ENCODE measurements at regions not wholly inside any gene's neighbourhood (a gene's known extent, or its start where the extent isn't known, plus 50 kb on each side); places are given as distances from the start of the nearest gene placed in this dataset.

- Histone ChIP-seq H3K27ac (ENCODE audit: low read depth, low read length) (no peak overlapping the region), H3K79me2 (ENCODE audit: control insufficient read depth in 1 of 2, insufficient read depth in 2 of 2, low read length in 2 of 2) (no peaks in the 10 kb centered on the region), H3K4me2 (ENCODE audit: insufficient read depth in 1 of 2, low read depth in 2 of 2, low read length in 2 of 2) (no peak overlapping the region), H3K4me1 (replicated peaks in 1 of 4; ENCODE audit: control insufficient read depth in 3 of 4, insufficient read depth in 4 of 4, low read length in 3 of 4) (peaks cover 0 to 4% (median 0%) of the 10 kb centered on the region in 4 experiments; a peak in 2 of 7 replicates), H2BK15ac (ENCODE audit: low read length) (no peak overlapping the region), H3K36me3 (ENCODE audit: control insufficient read depth in 2 of 4, insufficient read depth in 4 of 4, low read length in 3 of 4) (no peaks in the 10 kb centered on the region), H4K20me1 (replicated peaks in 1 of 2; ENCODE audit: control insufficient read depth in 1 of 2, insufficient read depth in 2 of 2, low read length in 2 of 2) (no peaks in the 10 kb centered on the region), H4K5ac (ENCODE audit: insufficient read length, low read depth, low read length) (no peak overlapping the region), H4K8ac (ENCODE audit: extremely low read depth, insufficient read depth, low read length) (no peak overlapping the region), H4K91ac (replicated peaks; ENCODE audit: insufficient read length, low read length) (no peak overlapping the region), H2BK5ac (ENCODE audit: low read depth, low read length) (no peak overlapping the region), H3K4ac (replicated peaks; ENCODE audit: insufficient read length, low read depth, low read length) (no peak overlapping the region), H3K4me3 (ENCODE audit: extremely low read depth in 1 of 4, insufficient read depth in 2 of 4, low read depth in 3 of 4, low read length in 4 of 4) (no peak overlapping the region), H2AFZ (ENCODE audit: low read length) (no peak overlapping the region), H3K9me3 (ENCODE audit: insufficient read depth in 2 of 2, low read depth in 1 of 2, low read length in 1 of 2) (no peaks in the 10 kb centered on the region), H3K27me3 (replicated peaks in 1 of 4; ENCODE audit: control insufficient read depth in 3 of 4, extremely low read depth in 1 of 4, insufficient read depth in 3 of 4, low read length in 3 of 4) (peaks cover 3 to 26% (median 15%) of the 10 kb centered on the region in 4 experiments; a peak in 4 of 7 replicates), H3K18ac (ENCODE audit: extremely low read depth, low read length) (no peak overlapping the region), H3K9ac (replicated peaks in 1 of 4; ENCODE audit: extremely low read depth in 1 of 4, low read depth in 3 of 4, low read length in 3 of 4) (no peak overlapping the region), H3K14ac (ENCODE audit: insufficient read length) (no peak overlapping the region), H2BK120ac (replicated peaks; ENCODE audit: low read depth, low read length) (no peak overlapping the region), H3K23me2 (ENCODE audit: low read depth, low read length) (peaks cover 2% of the 10 kb centered on the region; the same call in 1 of the 2 replicates), H2BK20ac (ENCODE audit: low read length) (no peak overlapping the region), H2BK12ac (ENCODE audit: low read depth, low read length) (no peak overlapping the region), H2AK5ac (ENCODE audit: low read depth, low read length) (no peak overlapping the region), H3K79me1 (ENCODE audit: low read depth, low read length) (no peaks in the 10 kb centered on the region), H3K23ac (ENCODE audit: insufficient read length) (no peak overlapping the region), H3K56ac (replicated peaks; ENCODE audit: insufficient read length, low read depth, low read length) (no peak overlapping the region)
- ChIA-PET CTCF (ENCODE audit: partially characterized antibody) (interaction anchor here (1.5 to 1.7 kb wide), 2 partner anchors 9 to 19 kb away, joined by 3 to 9 read pairs; no protein-coding TSS in a partner anchor), POLR2A (ENCODE audit: partially characterized antibody) (no interaction called here)
- DNase-seq (ENCODE audit: low read depth in 1 of 2, low spot score in 2 of 2) = no peak
- 74% methylated on average over 4 of the region's 4 CpGs; no CpG with 5 or more reads in 1 of the 2 experiments for WGBS, 2 experiments (ENCODE audit: extremely low coverage in 1 of 2, insufficient coverage in 1 of 2, insufficient read length in 1 of 2, insufficient replicate concordance in 2 of 2, low coverage in 1 of 2, low lambda C conversion rate in 2 of 2, missing lambda C conversion rate in 1 of 2)
- no peak for FAIRE-seq
- TF ChIP-seq SP4 (IDR thresholded peaks at IDR 0.05; ENCODE audit: low read length) (no peak), RXRA (IDR thresholded peaks at IDR 0.05; ENCODE audit: insufficient read depth, low read depth, low read length) (no peak), NRF1 (IDR thresholded peaks at IDR 0.05; ENCODE audit: low read depth, low read length) (no peak), ZNF274 (IDR thresholded peaks at IDR 0.05; ENCODE audit: borderline replicate concordance, extremely low read depth, low read length) (no peak), TAF7 (optimal IDR thresholded peaks at IDR 0.05; ENCODE audit: borderline replicate concordance, low read depth, low read length) (no peak), SRF (IDR thresholded peaks at IDR 0.05; ENCODE audit: low read depth, low read length) (no peak), CHD2 (IDR thresholded peaks at IDR 0.05; ENCODE audit: low read length) (no peak), CTBP2 (IDR thresholded peaks at IDR 0.05; ENCODE audit: borderline replicate concordance, insufficient read depth, insufficient read length, low read length) (no peak), POU5F1 (IDR thresholded peaks at IDR 0.05; ENCODE audit: low read depth, low read length) (no peak), BCL11A (IDR thresholded peaks at IDR 0.05; ENCODE audit: low read depth in 2 of 2, low read length in 2 of 2) (no peak), KDM4A (IDR thresholded peaks at IDR 0.05; ENCODE audit: low read depth, low read length, severe bottlenecking) (no peak), CBX8 (IDR thresholded peaks at IDR 0.05; ENCODE audit: borderline replicate concordance, low read depth, low read length) (no peak), E2F6 (IDR thresholded peaks at IDR 0.05) (no peak), TAF1 (IDR thresholded peaks at IDR 0.05; ENCODE audit: low read depth, low read length) (no peak), SIX5 (IDR thresholded peaks at IDR 0.05; ENCODE audit: low read depth, low read length) (no peak)
These were observed 57.8 kb downstream of the GCC1 start for GRCh38 chr7:127527561-127527960.
